B cell (primary cell): ENCODE measurements at regions not wholly inside any gene's neighbourhood (a gene's known extent, or its start where the extent isn't known, plus 50 kb on each side); places are given as distances from the start of the nearest gene placed in this dataset.

Experiments used
- ATAC-seq: fragments of 200-7000 bp; cut with Tn5 transposase; one replicate; pipeline ENCODE4 v1.10.0; 2021; ENCODE audit warnings: low read depth, mild to moderate bottlenecking, moderate number of reproducible peaks, moderate library complexity
- CTCF ChIA-PET: fragments of 350-600 bp; sonication (Branson Sonifier 250); formaldehyde crosslinking; loops from one replicate; lab custom pipeline; 2021; ENCODE audit warnings: antibody characterized with exemption, inconsistent platforms; lab: Charles Lee
- POLR2A ChIA-PET: fragments of 350-600 bp; sonication (Branson Sonifier 250); formaldehyde crosslinking; loops from one replicate; lab custom pipeline; 2021; ENCODE audit warnings: antibody characterized with exemption; lab: Charles Lee
- DNase-seq: peaks from one replicate; pipeline ENCODE4 v3.0.0; 2013
- H2AFZ ChIP-seq: 2 replicates; pipeline ENCODE4 v1.6.1; 2012; ENCODE audit warnings: mild to moderate bottlenecking, low read depth, low read length; ENCODE audit not compliant: insufficient read depth, poor library complexity, severe bottlenecking
- H3K27ac ChIP-seq, 2 donors: 1 replicate in 1 of 2; 2 replicates in 1 of 2; pipeline ENCODE4 v1.5.1; 2012 to 2013; ENCODE audit warnings: low read length in 2 of 2, mild to moderate bottlenecking in 2 of 2, moderate library complexity in 1 of 2
- H3K27me3 ChIP-seq, 4 experiments: fragments of 200-600 bp in 1 of 4; sonication (generic) in 1 of 4; replicated peaks in 1 of 4; 1 replicate in 2 of 4; 2 replicates in 2 of 4; pipeline versions ENCODE4 v1.6.1 to v1.7.0; 2013 to 2016; ENCODE audit warnings: low read length in 3 of 4, mild to moderate bottlenecking in 2 of 4, mixed read lengths in 1 of 4, moderate library complexity in 1 of 4; ENCODE audit not compliant: insufficient read depth in 4 of 4, control insufficient read depth in 3 of 4; ENCODE audit errors: control extremely low read depth in 1 of 4
- H3K36me3 ChIP-seq, 2 experiments: replicated peaks in 1 of 2; 1 replicate in 1 of 2; 2 replicates in 1 of 2; pipeline versions ENCODE4 v1.6.1 to v1.7.1; 2013; ENCODE audit warnings: low read length in 1 of 2; ENCODE audit not compliant: insufficient read depth in 2 of 2, control insufficient read depth in 1 of 2; ENCODE audit errors: control extremely low read depth in 1 of 2, extremely low read depth in 1 of 2
- H3K4me1 ChIP-seq, 2 donors: fragments of 200-600 bp in 1 of 2; sonication (generic) in 1 of 2; 1 replicate in 1 of 2; 2 replicates in 1 of 2; pipeline versions ENCODE4 v1.5.1 to v1.6.1; 2013 to 2017; ENCODE audit warnings: low read length in 2 of 2; ENCODE audit not compliant: control insufficient read depth in 2 of 2, insufficient read depth in 2 of 2
- H3K4me2 ChIP-seq: replicated peaks from 2 replicates; pipeline ENCODE3; 2012; ENCODE audit warnings: mild to moderate bottlenecking, low read depth, low read length; ENCODE audit not compliant: poor library complexity, severe bottlenecking
- H3K4me3 ChIP-seq, 5 experiments: fragments of 200-600 bp in 1 of 5; sonication (generic) in 1 of 5; 1 replicate in 3 of 5; 2 replicates in 2 of 5; pipeline versions ENCODE4 v1.5.1 to v1.7.0; 2011 to 2016; ENCODE audit warnings: low read length in 4 of 5, mild to moderate bottlenecking in 4 of 5, low read depth in 2 of 5, control low read depth in 1 of 5, moderate library complexity in 1 of 5; ENCODE audit not compliant: insufficient read depth in 1 of 5; ENCODE audit errors: control extremely low read depth in 1 of 5, extremely low read depth in 1 of 5
- H3K79me2 ChIP-seq: fragments of 200-600 bp; sonication (generic); one replicate; pipeline ENCODE4 v1.6.0; 2016; ENCODE audit warnings: low read length; ENCODE audit not compliant: control insufficient read depth, insufficient read depth
- H3K9ac ChIP-seq: fragments of 200-600 bp; sonication (generic); 2 replicates; pipeline ENCODE4 v1.6.1; 2017; ENCODE audit warnings: mild to moderate bottlenecking, low read length, moderate library complexity
- H3K9me3 ChIP-seq, 3 donors: one replicate each; pipeline versions ENCODE4 v1.6.1 to v1.7.1; 2013; ENCODE audit warnings: low read length in 2 of 3; ENCODE audit not compliant: control insufficient read depth in 2 of 3, insufficient read depth in 1 of 3; ENCODE audit errors: control extremely low read depth in 1 of 3
- H4K20me1 ChIP-seq: 2 replicates; pipeline ENCODE4 v1.6.0; 2012; ENCODE audit warnings: mild to moderate bottlenecking, low read length; ENCODE audit not compliant: insufficient read depth, control insufficient read depth, poor library complexity, severe bottlenecking
- H3K27ac Mint-ChIP-seq: one replicate; pipeline ENCODE4 v1.8.0; 2021; ENCODE audit warnings: mixed read lengths
- H3K27me3 Mint-ChIP-seq: one replicate; pipeline ENCODE4 v1.8.0; 2021; ENCODE audit warnings: mixed read lengths
- H3K4me1 Mint-ChIP-seq: one replicate; pipeline ENCODE4 v1.8.0; 2021; ENCODE audit warnings: mixed read lengths
- H3K4me3 Mint-ChIP-seq: one replicate; pipeline ENCODE4 v1.8.0; 2021; ENCODE audit warnings: mixed read lengths
- H3K9me3 Mint-ChIP-seq: one replicate; pipeline ENCODE4 v1.8.0; 2022; ENCODE audit warnings: mixed read lengths; ENCODE audit not compliant: insufficient read depth
- EZH2 ChIP-seq: IDR thresholded peaks from 2 replicates; pipeline ENCODE4 v1.6.1; 2012; ENCODE audit warnings: borderline replicate concordance, low read depth, mild to moderate bottlenecking, moderate library complexity, low read length; ENCODE audit not compliant: insufficient read depth, poor library complexity, severe bottlenecking
- WGBS: methylation state at CpG from one replicate; pipeline ENCODE4 v1.1.5; 2013; ENCODE audit warnings: missing lambda C conversion rate; ENCODE audit not compliant: insufficient coverage; 5-methylcytosine and 5-hydroxymethylcytosine counted together
- intact Hi-C: fragments of 100-400 bp; cut with micrococcal nuclease; formaldehyde crosslinking; loops from one replicate; pipeline ENCODE4 v1.10.0; 2022
- TF ChIP-seq, protein P1 (sequence below): fragments of 200-600 bp; IDR thresholded peaks from one replicate; pipeline ENCODE4 v1.8.0; 2022; ENCODE audit warnings: antibody characterized with exemption, mild to moderate bottlenecking

DNA sequence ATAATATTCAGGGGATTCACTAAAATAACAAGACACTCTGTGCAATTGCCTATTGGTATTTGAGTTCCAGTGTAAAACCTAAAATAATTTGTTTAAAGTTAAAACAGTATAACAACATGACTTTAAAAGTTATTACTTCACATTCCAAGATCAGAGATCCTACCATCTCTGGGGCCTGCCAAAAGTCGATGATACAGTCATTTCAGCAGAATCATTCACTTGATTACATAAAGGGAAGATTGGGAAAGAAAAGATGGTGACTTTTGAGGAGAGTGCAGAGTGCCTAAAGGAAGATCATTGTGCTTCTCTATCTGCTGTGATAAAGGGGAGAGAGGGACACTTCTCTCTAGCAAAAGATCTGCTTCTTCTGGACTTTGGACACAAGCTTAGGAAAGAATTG is 784.4 kb upstream of the ADGRL4 start:
- H3K4me1 Mint-ChIP-seq: peaks cover 1% of the 10 kb centered on the region
- DNase-seq (no peak), ATAC-seq (no peak)
- no peaks in the 10 kb centered on the region for H3K27me3 Mint-ChIP-seq
- intact Hi-C loops: no loop called here
- no peak overlapping the region for H3K4me3 ChIP-seq
- H4K20me1 ChIP-seq: no peaks in the 10 kb centered on the region
- no peak overlapping the region for H3K4me2 ChIP-seq
- no peak overlapping the region for H3K4me3 Mint-ChIP-seq
- H3K27me3 ChIP-seq: no peaks in the 10 kb centered on the region
- no peaks in the 10 kb centered on the region for H3K36me3 ChIP-seq
- POLR2A ChIA-PET: no interaction called here
- CTCF ChIA-PET: no interaction called here
- H3K79me2 ChIP-seq: no peaks in the 10 kb centered on the region
- H3K27ac ChIP-seq: no peak overlapping the region
- peaks cover 0 to 4% (median 0%) of the 10 kb centered on the region in 3 donors for H3K9me3 ChIP-seq
- H2AFZ ChIP-seq: no peak overlapping the region
- H3K27ac Mint-ChIP-seq: no peak overlapping the region
- peaks cover 3% of the 10 kb centered on the region for H3K9me3 Mint-ChIP-seq
- WGBS: no CpG with 5 or more reads among the region's 1 CpG
- no peaks in the 10 kb centered on the region for H3K4me1 ChIP-seq
- H3K9ac ChIP-seq: no peak overlapping the region
- no peak for TF ChIP-seq EZH2
- TF ChIP-seq, protein P1, sequence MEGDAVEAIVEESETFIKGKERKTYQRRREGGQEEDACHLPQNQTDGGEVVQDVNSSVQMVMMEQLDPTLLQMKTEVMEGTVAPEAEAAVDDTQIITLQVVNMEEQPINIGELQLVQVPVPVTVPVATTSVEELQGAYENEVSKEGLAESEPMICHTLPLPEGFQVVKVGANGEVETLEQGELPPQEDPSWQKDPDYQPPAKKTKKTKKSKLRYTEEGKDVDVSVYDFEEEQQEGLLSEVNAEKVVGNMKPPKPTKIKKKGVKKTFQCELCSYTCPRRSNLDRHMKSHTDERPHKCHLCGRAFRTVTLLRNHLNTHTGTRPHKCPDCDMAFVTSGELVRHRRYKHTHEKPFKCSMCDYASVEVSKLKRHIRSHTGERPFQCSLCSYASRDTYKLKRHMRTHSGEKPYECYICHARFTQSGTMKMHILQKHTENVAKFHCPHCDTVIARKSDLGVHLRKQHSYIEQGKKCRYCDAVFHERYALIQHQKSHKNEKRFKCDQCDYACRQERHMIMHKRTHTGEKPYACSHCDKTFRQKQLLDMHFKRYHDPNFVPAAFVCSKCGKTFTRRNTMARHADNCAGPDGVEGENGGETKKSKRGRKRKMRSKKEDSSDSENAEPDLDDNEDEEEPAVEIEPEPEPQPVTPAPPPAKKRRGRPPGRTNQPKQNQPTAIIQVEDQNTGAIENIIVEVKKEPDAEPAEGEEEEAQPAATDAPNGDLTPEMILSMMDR: no peak

GRCh38 chr1:79787631-79788030 is 781.1 kb upstream of the ADGRL4 start:
- H3K79me2 ChIP-seq: no peaks in the 10 kb centered on the region
- no peak overlapping the region for H3K4me2 ChIP-seq
- no peak overlapping the region for H3K4me3 Mint-ChIP-seq
- H3K4me3 ChIP-seq: no peak overlapping the region
- no peak overlapping the region for H3K27ac Mint-ChIP-seq
- no peak overlapping the region for H3K9ac ChIP-seq
- no peaks in the 10 kb centered on the region for H3K4me1 ChIP-seq
- no peaks in the 10 kb centered on the region for H3K9me3 Mint-ChIP-seq
- no peak for DNase-seq
- no peaks in the 10 kb centered on the region for H3K27me3 Mint-ChIP-seq
- POLR2A ChIA-PET: interaction anchor here (0.8 kb wide), 1 partner anchor 16 kb away, joined by 3 read pairs; no protein-coding TSS in a partner anchor
- H3K27ac ChIP-seq: no peak overlapping the region
- H4K20me1 ChIP-seq: no peaks in the 10 kb centered on the region
- no peaks in the 10 kb centered on the region for H3K27me3 ChIP-seq
- intact Hi-C loops: no loop called here
- TF ChIP-seq, protein P1: no peak
- no peak for TF ChIP-seq EZH2
- CTCF ChIA-PET: no interaction called here
- no peak for ATAC-seq
- WGBS: no CpG with 5 or more reads among the region's 4 CpGs
- no peaks in the 10 kb centered on the region for H3K36me3 ChIP-seq
- H2AFZ ChIP-seq: no peak overlapping the region
- H3K4me1 Mint-ChIP-seq: no peaks in the 10 kb centered on the region
- peaks cover 0 to 4% (median 0%) of the 10 kb centered on the region in 3 donors for H3K9me3 ChIP-seq
